Hematopoietic multipotent progenitor cell treated with erythropoietin and hydrocortisone succinate and interleukin-3 and kit ligand, for 15 days (in vitro differentiated cells): ENCODE measurements at regions not wholly inside any gene's neighbourhood (a gene's known extent, or its start where the extent isn't known, plus 50 kb on each side); places are given as distances from the start of the nearest gene placed in this dataset.
"Not testable (repeated sequence)": the region's sequence is repeated elsewhere in the genome, so short reads cannot be mapped to it uniquely, and the experiment has no call there.

ENCODE experiments used
- DNase-seq: peaks from one replicate; pipeline ENCODE4 v3.0.0-alpha.2; 2015; ENCODE audit warnings: low spot score

GRCh38 chr2:71922499-71923142, 225.0 kb downstream of the CYP26B1 start:
- no peak for DNase-seq

GRCh38 chr2:71922091-71922490, 225.6 kb downstream of the CYP26B1 start:
- DNase-seq: no peak

- not testable (repeated sequence) for DNase-seq
These were observed 226.8 kb downstream of the CYP26B1 start for GRCh38 chr2:71920819-71921218.

GRCh38 chr2:71919708-71920107, 228.0 kb downstream of the CYP26B1 start:
- DNase-seq: no peak

GRCh38 chr2:71910277-71910676, 237.4 kb downstream of the CYP26B1 start:
- no peak for DNase-seq

GRCh38 chr2:71908798-71909197, 238.9 kb downstream of the CYP26B1 start:
- DNase-seq: no peak

- DNase-seq: no peak
These were observed 240.2 kb downstream of the CYP26B1 start for GRCh38 chr2:71907503-71907902.

- no peak for DNase-seq
These were observed 241.2 kb downstream of the CYP26B1 start for GRCh38 chr2:71906357-71906973.

GRCh38 chr2:71905205-71905604, 242.5 kb downstream of the CYP26B1 start:
- DNase-seq: no peak

GRCh38 chr2:71903841-71904240, 243.8 kb downstream of the CYP26B1 start:
- no peak for DNase-seq

- no peak for DNase-seq
These were observed 246.2 kb downstream of the CYP26B1 start for GRCh38 chr2:71901466-71901865.

- DNase-seq: no peak
These were observed 248.6 kb downstream of the CYP26B1 start for GRCh38 chr2:71898851-71899681.

GRCh38 chr2:71898375-71898774, 249.3 kb downstream of the CYP26B1 start:
- no peak for DNase-seq

GRCh38 chr2:71897836-71898235, 249.8 kb downstream of the CYP26B1 start:
- no peak for DNase-seq

- no peak for DNase-seq
These were observed 250.6 kb downstream of the CYP26B1 start for GRCh38 chr2:71897137-71897480.

GRCh38 chr2:71896385-71897136, 251.1 kb downstream of the CYP26B1 start:
- DNase-seq: no peak

GRCh38 chr2:71895320-71896161, 252.1 kb downstream of the CYP26B1 start:
- DNase-seq: no peak

GRCh38 chr2:71894261-71894660, 253.4 kb downstream of the CYP26B1 start:
- DNase-seq: no peak

- DNase-seq: no peak
These were observed 254.0 kb downstream of the CYP26B1 start for GRCh38 chr2:71893646-71894045.

GRCh38 chr2:71892896-71893295, 254.8 kb downstream of the CYP26B1 start:
- DNase-seq: no peak

- no peak for DNase-seq
These were observed 255.3 kb downstream of the CYP26B1 start for GRCh38 chr2:71892423-71892730.
